Hypothalamus (tissue), 51 donors: ENCODE measurements at regions not wholly inside any gene's neighbourhood (a gene's known extent, or its start where the extent isn't known, plus 50 kb on each side); places are given as distances from the start of the nearest gene placed in this dataset.
"Not testable (repeated sequence)": the region's sequence is repeated elsewhere in the genome, so short reads cannot be mapped to it uniquely, and the experiment has no call there.

ENCODE experiments used
- DNase-seq, 51 donors: peaks; one replicate each; lab custom pipeline; 2025; lab: John Stamatoyannopoulos, UW

DNA sequence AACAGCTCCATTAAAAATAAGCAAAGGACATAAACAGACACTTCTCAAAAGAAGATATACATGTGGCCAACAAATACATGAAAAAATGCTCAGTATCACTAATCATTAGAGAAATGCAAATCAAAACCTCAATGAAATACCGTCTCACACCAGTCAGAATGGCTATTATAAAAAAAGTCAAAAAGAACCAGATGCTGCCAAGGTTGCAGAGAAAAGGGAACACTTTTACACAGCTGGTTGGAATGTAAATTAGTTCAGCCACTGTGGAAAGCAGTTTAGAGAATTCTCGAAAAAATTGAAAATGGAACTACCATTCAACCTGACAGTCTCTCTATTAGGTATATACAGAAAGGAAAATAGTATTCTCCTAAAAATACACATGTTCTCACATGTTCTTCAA is 102.4 kb upstream of the FIBIN start:
- DNase-seq = no peak

DNA sequence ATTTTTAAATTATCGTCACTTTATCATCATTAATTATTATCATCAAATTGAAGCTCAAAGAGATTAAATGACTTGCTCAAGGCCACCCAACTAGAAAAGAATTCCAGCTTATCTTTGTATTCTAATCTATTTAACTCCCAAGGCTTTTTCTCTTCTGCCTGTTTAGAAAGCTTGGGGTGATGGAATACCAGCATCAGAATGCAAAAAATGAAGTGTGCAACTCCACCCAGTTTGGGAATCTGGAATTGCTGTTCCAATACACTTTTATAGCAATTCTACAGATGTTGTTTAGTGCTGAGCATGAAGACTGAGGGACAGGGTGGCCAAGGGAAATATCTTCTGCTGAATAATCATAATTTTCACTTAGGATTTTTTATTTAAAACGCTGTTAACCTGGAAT is 97.2 kb upstream of the FIBIN start:
- DNase-seq = no peak

DNA sequence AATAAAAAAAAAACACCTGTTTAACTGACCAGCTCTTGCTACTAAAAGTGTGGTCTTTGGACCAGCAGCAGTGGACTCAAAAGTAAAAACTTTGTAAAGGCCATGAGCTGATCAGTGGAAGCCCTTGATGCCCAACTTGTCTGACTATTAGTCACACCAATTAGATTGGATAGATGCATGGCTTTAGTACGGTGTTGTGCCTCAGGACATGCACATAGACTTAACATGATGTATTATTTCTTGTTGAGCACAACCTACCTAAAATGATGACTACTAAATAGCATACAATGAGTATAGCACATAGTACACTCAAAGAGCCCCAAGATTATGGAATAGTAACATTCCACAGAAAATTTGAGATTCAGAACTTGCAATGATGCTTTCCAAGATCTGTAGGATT is 95.1 kb upstream of the FIBIN start:
- no peak for DNase-seq

DNA sequence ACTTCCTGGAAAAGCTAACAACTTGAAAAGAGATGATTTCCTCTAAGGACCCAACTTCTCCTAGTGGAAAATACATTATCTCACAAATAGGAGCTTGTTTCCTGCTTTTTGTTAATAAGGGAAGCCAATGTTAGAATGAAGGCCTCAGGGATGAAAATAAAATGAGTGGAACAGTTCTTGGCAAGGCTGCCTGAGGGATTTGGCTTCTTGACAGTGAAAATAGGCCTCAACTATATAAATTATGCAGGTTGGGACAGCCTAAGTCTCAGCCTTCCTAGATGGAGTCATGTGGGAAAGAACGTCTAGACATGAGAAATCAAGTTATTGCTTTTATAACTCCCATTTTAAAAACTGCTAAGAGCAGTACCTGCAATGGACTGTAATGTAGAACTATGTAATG is 92.8 kb upstream of the FIBIN start:
- DNase-seq = no peak

DNA sequence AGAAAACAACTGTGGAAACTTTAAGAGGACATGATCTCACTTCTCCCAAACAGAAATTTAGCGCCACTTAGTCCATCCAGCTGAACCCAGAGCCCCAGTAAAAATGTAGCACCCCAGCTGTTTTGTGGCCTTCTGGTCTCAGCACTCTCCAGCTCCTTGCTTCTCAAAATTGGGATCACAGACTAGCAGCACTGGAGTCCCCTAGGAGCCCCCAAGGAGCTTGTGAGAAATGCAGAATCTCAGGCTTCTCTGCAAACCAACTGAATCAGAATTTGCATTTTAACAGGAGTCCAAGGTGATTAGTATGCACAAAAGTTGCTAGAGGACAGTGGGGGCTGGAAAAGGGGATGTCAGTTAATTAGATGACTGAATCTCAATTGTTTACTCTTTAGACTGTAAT is 89.8 kb upstream of the FIBIN start:
- DNase-seq = peak in 7 of 51 donors; percentile 1 to 18 (median 7)

DNA sequence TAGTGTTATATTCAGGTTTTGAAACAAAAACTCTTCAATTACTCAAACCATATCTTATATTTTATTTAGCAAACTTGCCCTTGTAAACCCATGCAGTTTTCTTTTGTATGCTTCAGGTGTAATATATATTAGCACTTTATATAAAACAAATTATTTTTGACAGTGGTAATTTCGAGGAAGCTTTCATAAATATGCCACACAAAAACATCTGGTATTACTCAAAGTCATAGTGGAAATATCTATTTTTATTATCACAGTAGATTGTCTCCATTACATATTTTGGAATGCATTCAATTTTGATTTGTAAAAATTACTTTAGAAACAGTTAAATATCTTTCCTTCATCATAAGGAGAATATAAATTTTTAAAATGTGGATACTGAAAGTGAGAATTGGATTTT is 89.1 kb upstream of the FIBIN start:
- DNase-seq = no peak

DNA sequence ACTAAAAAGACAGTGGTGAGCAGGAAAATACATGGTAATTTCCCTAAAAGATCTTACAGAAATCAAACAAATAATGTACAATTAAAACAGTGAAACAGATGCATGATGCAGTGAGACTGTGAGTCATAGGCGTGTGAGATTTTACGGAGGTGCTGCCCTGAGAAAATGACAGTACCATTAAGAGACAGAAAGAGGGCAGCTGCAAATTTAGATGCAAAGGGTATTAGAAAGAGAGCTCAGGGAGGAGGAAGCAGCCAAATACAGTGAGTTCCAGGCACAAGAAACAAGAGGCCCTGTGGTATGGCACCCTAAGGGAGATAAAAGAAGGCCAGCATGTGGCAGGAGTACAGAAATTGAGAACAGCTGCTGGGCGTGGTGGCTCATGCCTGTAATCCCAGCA is 88.5 kb upstream of the FIBIN start:
- peak in 5 of 51 donors; percentile 2 to 28 (median 3) for DNase-seq

DNA sequence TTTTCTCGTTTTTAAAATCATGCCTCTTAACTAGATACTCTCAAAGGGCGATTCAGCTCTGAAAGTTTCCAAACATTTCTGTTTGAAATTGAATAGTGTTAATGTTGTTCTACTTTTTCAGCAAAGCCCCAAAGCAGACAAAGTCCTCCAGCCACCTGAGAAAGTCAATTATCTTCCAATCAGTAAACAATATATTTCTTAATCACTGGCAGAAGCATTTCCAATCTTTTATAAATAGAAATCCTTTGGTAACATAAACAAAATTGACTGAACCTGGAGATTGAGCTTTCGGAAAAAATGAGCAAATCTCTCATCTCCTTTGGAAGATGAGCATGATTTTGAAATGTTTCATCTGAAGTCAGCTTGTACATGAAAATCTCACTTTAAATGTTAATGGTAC is 84.4 kb upstream of the FIBIN start:
- no peak for DNase-seq

DNA sequence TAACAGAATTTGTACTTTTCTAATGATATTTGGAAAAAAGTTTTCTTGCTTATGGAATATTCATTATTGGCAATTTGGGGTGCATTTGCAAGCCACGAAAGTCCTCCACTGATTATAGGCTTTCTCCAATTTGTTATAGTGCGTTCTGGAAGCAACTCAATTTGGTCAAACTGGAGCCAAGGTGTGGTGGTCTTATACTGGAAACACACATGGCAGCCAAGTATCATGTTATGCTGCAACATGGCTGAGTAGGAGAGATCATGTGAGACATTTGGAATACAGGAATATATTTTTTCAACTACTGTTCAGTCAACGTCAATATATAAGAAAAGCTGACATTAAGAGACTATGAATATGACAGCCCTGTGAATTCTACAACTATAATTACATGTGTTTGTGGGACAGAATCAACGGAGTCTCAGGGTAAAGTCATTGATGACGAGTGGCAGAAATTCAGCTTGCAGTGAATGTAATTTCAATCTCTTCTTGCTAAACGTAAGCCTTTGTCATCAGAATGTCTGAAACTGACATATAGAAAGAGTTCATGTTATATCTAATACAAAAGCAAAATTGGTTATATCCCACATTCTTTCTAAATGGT is 83.8 kb upstream of the FIBIN start:
- DNase-seq = no peak

DNA sequence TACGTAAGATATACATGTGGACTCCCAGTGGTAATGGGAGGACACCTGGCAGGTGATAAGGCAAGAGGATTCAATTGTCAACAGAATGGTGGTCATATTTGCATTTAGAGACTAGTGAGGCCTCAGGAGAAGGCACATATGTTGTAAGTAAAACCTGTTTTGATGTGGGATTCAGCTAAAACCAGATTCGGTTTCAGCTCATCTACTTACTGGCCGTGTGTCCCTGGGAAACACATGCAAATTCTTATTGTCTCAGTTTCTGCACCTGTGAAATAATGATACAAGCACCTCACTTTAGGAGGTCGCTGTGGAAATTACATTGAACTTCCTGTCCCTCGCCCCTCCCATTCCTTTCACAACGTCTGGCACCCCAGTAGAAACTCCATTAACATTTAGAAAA is 78.9 kb upstream of the FIBIN start:
- no peak for DNase-seq

DNA sequence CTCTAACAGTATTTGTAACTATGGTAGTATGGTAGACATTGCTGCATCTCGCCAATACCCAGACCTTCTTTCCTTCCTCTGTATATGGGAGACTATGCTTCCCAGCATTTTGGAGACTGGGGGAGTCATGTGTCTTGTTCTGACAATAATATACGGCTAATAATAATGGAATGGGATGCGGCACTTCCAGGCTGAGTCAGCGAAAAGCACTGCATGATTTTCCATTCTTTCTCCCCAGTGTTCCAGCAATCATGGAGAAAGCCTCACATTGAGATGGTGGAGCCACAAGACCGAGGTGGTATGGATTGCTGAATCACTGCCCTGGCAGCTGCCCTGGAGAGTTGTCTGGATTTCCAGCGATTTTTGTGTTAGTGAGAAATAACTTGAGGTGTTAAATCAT is 77.1 kb upstream of the FIBIN start:
- DNase-seq = no peak

DNA sequence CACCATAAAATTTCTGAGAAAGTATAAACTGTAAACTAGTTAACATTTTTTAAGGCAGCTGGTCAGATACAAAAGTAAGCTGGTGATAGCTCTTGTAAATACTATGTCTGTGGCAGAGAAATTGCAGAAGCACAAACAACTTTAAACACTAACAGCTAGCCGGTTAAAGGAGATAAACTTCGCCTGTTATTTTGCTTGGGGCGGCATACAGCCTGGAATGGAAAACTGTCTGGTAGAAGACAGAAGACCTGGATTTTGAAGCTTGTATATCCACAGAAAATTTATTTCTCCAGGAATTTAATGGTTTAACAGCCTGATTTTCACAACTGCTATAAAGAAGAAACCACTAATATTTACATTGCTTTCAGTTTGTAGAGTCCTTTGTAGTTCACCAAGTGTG is 65.3 kb upstream of the FIBIN start:
- no peak for DNase-seq

DNA sequence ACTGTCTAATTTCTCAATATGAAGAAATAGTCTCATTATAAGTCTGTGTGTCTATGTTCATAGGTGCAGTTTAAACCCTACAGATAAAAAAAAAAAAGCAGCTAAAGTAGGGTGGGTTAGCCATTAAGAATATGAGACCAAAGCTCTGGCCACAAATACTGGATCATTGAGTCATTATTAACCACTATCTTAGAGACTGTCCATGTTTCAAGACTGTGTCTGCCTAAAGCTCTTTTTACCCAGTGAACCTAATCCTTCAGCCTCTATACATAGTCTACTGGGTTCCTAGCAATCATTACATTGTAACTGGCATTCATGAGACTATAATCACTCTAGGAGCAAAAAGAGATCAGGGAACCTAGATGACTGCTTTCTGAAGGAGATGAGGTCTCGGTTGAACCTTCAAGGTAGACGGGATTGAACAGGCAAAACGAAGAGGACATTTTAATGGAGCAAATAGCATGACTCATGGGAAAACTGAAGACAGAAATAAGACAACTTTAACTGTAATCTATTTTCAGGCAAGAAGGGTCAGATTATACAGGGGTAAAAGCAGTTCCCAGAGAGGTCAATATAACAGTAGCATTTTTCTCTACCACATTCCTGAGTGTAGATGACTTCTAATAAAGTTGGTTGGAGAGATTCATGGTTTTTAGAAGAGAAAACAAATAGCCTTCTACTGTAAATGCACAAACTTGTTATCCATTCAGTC is 64.0 kb upstream of the FIBIN start:
- DNase-seq = no peak

DNA sequence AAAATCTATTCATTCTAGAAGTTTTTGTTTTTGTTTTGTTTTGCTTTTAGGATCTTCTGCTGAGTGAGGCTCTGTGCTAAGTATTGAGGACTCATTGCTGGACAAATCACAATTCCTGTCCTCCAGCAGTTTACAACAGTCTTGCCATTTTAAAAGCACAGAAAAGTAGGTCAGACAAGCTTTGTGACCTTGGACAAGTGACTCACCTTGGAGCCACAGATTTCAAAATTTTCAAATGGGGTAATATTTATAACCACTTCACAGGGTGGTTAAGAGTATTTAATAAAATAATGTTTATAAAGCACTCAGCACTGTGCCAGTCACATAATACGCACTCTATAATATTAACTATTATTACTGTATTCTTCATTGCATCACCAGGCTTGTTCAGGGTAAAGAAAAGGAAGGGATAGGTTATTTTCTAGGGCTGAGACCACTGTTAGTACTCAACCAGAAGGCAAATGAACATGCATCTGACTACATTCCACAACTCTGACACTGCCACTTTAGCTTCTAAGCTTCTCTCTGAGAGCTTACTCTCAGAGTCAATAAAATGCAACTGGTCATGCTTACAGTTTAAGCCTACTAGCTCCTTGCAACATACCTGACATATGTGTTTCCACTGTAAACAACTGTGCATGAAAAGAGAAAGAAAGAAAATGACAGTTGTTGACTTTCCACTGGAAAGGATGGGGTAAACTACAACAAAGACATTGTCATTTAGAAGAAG is 63.2 kb upstream of the FIBIN start:
- no peak for DNase-seq

DNA sequence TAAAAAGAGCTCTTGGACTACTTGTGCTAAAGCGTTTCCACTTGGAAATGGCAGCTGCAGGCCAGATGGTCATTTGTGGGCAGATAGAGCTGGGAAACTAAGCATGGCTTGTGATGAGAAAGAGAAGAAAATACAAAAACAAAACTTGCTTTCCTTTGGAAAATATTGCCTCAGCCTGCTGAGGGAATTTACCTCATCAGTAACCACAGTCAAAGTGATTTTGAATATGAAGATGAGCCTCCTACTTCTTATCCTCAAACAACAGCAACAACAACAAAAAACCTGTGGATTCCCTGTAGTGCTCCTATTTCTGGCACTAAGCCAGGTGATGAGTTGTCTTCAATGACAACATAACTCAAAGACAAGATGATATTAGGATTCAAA is 62.7 kb upstream of the FIBIN start:
- peak in 1 of 51 donors; percentile 2 for DNase-seq

DNA sequence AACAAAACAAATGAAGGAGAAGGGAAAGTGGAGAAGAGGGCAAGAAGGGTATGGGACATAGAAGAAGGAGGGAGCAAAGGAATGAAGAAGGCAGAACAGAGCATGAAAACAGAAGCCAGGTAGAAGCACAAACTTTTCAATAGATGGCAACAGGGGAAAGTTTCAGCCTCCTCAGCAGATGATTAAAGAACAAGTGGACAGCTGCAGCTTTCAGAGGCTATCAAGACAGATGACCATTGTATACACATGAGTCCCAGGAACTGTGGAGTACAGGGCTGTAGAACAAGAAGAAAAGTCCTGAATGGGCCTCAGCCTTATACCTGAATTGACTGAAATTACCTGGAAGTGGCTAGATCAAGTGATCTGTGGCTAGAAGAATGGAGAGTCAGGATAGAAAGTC is 62.0 kb upstream of the FIBIN start:
- DNase-seq = no peak

DNA sequence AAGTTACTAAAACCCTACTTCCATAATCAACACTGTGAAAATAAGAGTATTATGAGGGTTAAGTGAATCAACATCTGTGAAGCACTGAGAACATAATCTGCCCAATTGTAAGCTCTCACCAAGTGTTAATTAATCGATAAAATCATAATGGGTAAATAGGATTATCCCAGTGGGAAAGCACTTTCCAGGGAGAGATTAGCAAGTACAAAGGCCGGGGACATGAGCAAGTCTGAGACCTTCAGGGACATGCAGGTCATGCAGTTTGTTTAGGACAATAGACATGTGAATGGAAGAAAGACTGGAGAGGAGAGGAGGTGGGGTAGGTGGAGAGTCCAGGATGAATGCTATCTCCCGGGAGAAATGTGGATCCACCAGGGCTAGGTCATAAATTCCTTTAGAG is 57.8 kb upstream of the FIBIN start:
- no peak for DNase-seq

DNA sequence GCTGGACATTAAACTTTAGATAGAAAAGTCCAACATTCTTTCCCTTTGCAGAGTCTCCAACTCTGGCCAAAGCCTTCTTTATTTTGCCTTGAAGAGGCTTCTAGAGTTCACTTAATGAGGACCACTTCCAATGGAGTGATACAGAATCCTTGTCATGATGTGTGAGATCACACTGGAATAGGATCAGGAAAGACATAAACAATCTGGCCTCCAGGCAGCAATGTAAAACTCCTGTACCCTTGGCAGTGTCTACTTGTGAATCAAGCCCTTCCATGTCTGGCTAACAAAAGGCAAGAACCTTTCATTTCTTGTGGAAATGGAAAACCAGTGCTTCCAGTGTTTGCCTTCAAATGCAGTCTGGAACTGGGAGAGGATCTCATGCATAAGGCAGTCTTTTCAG is 56.5 kb upstream of the FIBIN start:
- DNase-seq = no peak

DNA sequence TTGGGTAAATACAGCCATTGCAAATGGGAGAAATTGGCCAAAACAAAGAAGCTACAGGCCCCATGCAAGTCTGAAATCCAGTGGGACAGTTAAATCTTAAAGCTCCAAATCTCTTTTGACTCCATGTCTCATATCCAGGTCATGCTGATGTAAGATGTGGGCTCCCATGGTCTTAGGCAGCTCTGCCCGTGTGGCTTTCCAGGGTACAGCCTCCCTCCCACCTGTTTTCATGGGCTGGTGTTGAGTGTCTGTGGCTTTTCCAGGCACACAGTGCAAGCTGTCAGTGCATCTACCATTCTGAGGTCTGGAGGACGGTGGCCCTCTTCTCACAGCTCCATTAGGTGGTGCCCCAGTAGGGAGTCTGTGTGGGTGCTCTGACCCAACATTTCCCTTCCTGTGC is 53.4 kb upstream of the FIBIN start:
- DNase-seq = not testable (repeated sequence)

DNA sequence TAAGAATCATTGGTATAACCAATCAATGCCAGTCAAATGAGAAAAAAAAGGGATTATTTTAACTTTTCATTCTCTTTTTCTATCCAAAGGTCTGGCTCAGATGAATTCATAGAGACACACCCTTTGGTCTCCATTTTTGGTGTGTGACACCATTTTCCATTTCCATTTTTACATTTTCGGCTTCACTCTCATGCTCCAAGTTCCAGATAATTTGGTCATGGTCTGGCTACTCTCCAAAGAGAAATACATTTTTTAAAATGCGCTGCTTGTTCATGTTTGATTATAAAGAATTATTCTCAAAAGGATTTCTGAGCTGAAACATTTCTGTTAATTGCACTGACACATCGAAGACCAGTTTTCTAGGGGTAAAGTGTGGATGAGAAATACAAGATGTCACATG is 51.6 kb upstream of the FIBIN start:
- DNase-seq = no peak

DNA sequence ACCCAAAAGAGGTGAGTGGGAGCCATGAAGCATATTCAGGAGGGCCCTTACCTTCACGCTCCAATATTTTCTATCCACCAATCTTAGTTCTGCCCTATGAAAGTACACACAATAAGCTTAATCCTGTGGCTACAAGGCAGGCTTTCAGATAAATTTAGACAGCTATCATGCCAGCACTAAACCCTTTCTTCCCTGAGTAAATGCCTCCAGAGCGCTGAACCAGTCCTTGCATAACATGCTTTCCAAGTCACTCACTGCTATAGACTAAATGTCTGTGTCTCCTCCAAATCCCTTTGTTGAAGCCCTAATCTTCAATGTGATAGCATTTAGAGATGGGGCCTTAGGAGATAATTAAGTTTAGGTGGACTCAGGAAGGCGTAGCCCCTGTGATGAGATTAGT is 50.3 kb upstream of the FIBIN start:
- no peak for DNase-seq
